C4-2B (cell line): ENCODE measurements at regions not wholly inside any gene's neighbourhood (a gene's known extent, or its start where the extent isn't known, plus 50 kb on each side); places are given as distances from the start of the nearest gene placed in this dataset.
"Not testable (repeated sequence)": the region's sequence is repeated elsewhere in the genome, so short reads cannot be mapped to it uniquely, and the experiment has no call there.

Experiments used
- H3K27ac ChIP-seq: fragments of 450-650 bp; 2 replicates; pipeline ENCODE4 v1.5.1; 2017
- CTCF ChIP-seq: fragments of 450-650 bp; conservative IDR thresholded peaks from 2 replicates; pipeline ENCODE4 v1.5.1; 2017; ENCODE audit warnings: mild to moderate bottlenecking
- ZFX ChIP-seq: fragments of 450-650 bp; IDR thresholded peaks from 2 replicates; pipeline ENCODE4 v1.6.1; 2017

DNA sequence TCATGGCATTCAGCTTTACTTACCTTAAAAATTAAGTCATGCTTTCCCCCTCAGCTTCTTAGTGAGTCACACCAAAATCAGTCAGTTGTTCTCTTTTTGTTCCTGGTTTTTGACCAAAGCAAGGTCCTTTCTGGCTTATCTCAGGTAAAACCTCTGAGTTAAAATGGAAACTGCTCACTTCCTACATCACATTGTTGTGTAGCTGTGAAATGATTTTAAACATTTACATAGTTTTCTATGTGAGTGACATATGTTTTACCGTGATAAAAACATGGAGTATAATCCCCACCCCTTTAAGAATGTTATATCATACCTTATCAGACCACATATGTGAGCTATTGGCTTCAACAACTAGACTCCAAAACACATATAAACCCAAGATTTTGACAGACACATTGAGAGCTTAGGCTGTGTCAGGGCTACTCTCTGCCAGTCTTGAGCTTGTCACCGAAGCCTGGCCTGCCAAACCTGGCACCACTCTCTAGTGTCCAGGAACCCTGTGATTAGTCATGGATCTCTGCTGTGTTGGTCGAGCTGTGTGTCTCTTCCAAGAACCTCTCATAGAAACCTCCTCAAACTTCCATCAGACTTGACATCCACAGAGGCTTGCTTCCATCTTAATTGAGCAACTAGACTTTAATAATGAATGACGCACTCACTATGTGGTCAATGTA lies 113.7 kb upstream of the FOXN2 start:
- TF ChIP-seq CTCF (no peak), ZFX (no peak)
- no peak overlapping the region for H3K27ac ChIP-seq

DNA sequence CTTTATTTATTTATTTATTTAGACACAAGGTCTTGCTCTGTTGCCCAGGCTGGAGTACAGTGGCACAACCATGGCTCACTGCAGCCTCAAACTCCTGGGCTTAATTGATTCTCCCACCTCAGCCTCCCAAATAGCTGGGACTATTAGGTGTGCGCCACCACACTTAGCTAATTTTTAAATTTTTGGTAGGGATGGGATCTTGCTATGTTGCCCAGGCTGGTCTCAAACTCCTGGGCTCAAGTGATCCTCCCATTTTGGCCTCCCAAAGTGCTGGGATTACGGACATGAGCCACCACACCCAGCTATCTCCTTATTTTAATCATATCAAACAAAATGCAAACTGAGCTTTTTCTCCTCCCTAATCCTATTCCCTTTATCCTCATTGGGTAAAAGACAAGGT lies 113.0 kb upstream of the FOXN2 start:
- H3K27ac ChIP-seq: not testable (repeated sequence)

GRCh38 chr2:48202863-48203642 lies 111.4 kb upstream of the FOXN2 start:
- no peak overlapping the region for H3K27ac ChIP-seq
- TF ChIP-seq ZFX: no peak
- no peak for TF ChIP-seq CTCF

DNA sequence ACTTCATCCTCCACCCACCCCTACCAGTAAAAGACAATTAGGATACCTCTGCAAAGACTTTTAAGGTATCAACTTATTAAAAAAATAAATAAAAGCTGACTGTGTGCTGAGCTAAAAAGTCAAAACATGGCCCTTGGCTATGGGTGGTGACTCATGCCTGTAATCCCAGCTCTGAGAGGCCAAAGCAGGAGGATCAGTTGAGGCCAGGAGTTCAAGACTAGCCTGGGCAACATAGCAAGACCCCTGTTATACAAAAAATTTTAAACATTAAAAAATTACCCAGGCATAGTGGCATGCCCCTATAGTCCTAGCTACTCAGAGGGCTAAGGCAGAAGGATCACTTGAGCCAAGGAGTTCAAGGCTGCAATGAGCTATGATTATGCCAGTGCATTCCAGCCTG lies 110.8 kb upstream of the FOXN2 start:
- TF ChIP-seq CTCF: no peak
- no peak for TF ChIP-seq ZFX
- H3K27ac ChIP-seq: no peak overlapping the region

DNA sequence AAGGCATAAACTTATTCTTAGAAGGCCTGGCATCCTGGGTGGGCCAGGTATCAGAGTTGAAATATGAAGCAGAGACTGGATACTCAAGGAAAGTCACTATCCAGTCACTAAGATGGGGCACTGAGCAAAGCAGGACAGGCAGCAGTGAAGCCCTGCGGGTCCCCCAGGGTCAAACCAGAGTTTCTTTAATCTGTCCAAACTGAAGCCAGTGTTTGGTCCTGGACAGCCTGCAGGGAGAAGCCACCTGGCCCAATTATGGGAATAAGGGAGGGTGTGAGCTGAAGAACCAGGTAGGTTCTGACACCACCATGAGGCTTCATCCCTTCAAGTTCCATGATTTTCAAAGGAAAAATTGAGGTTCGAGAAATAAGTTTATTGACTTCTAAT lies 109.7 kb upstream of the FOXN2 start:
- no peak overlapping the region for H3K27ac ChIP-seq
- TF ChIP-seq CTCF (no peak), ZFX (no peak)

GRCh38 chr2:48205137-48205798 lies 109.2 kb upstream of the FOXN2 start:
- H3K27ac ChIP-seq: no peak overlapping the region
- TF ChIP-seq ZFX: no peak
- TF ChIP-seq CTCF: no peak

- H3K27ac ChIP-seq: not testable (repeated sequence)
These were observed 108.3 kb upstream of the FOXN2 start for GRCh38 chr2:48206056-48206656.

DNA sequence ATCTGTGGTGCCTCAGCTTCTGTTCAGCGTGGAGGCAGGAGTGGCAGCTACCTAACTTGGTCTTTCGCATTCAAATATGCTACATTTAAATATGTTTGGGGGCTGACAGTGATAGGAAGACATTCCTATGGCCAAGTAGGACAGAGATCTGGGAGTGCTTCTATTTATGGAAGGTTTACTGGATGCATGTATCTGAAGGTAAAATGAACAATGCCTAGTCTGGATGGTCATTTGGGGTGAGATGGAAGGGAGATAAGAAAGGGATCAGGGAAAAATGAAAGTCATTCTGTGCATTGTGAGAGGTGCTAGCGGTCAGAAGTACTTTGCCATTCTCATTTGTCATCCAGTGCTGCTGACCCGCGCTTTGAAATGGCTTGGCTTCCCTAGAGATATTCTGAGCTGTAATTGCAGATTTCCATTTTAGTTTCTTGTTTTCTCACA lies 107.3 kb upstream of the FOXN2 start:
- H3K27ac ChIP-seq: no peak overlapping the region
- no peak for TF ChIP-seq ZFX
- no peak for TF ChIP-seq CTCF
